ENCODE measurements at regions not wholly inside any gene's neighbourhood (a gene's known extent, or its start where the extent isn't known, plus 50 kb on each side); places are given as distances from the start of the nearest gene placed in this dataset.

DNA sequence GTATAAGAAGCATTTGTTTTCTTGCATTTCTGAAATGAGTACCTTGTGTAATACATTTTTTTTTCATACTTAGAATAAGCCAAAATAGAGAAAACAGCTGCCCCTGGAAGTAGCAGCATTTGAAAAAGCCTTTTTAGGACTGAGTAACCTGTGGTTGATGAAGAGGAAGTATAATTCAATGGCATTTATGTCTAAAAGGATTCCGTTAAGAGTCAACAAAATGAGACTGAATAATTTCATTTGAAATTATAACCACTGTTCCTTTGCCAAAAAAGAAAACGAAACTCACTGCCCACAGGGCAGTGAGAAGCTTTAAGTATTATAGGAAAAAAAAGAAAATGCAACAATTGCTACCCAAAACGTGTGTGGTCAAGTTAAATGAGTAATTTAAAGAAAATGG, 705.6 kb upstream of the PHF14 start:
- Histone ChIP-seq H3K56ac (ENCODE audit: insufficient read length, low read depth, low read length) (no peak overlapping the region), H4K20me1 (ENCODE audit: control insufficient read depth, insufficient read depth, insufficient read length) (no peaks in the 10 kb centered on the region), H2BK15ac (ENCODE audit: low read depth, low read length) (no peak overlapping the region), H2BK5ac (ENCODE audit: insufficient read length, low read length) (no peak overlapping the region), H3K27me3 (ENCODE audit: insufficient read depth, low read length) (no peaks in the 10 kb centered on the region), H3T11ph (ENCODE audit: low read length) (no peak overlapping the region), H4K5ac (ENCODE audit: insufficient read length, low read depth, low read length) (no peak overlapping the region), H2BK120ac (ENCODE audit: low read depth, low read length, poor library complexity, severe bottlenecking) (no peak overlapping the region), H3K9me3 (ENCODE audit: control insufficient read depth, low read depth, low read length) (no peaks in the 10 kb centered on the region), H2BK12ac (ENCODE audit: insufficient read length, low read depth, low read length) (no peak overlapping the region), H3K23me2 (ENCODE audit: insufficient read length, low read depth, low read length, poor library complexity, severe bottlenecking) (no peaks in the 10 kb centered on the region), H3K18ac (ENCODE audit: insufficient read length, low read depth, low read length) (no peak overlapping the region), H3K4ac (ENCODE audit: low read depth, low read length) (no peak overlapping the region), H2AFZ (ENCODE audit: low read length) (no peak overlapping the region), H3K4me2 (ENCODE audit: insufficient read depth, insufficient read length, low read length) (no peak overlapping the region), H3K14ac (ENCODE audit: insufficient read depth, low read length) (no peak overlapping the region), H4K91ac (ENCODE audit: insufficient read length, low read depth, low read length) (no peak overlapping the region), H3K9ac (ENCODE audit: extremely low read depth, insufficient read length, low read length) (no peak overlapping the region), H3K23ac (ENCODE audit: insufficient read length, low read depth, low read length) (no peak overlapping the region), H3K79me2 (ENCODE audit: insufficient read depth, low read length) (no peaks in the 10 kb centered on the region), H4K8ac (replicated peaks; ENCODE audit: insufficient read length, low read depth, low read length) (no peak overlapping the region), H3K27ac (ENCODE audit: insufficient read length, low read depth, low read length) (no peak overlapping the region), H2AK5ac (ENCODE audit: insufficient read length, low read length) (no peak overlapping the region), H3K79me1 (ENCODE audit: insufficient read depth, low read depth, low read length, poor library complexity, severe bottlenecking) (no peaks in the 10 kb centered on the region), H2BK20ac (ENCODE audit: low read depth, low read length, poor library complexity, severe bottlenecking) (no peak overlapping the region), H3K4me1 (ENCODE audit: insufficient read depth, low read length) (no peaks in the 10 kb centered on the region)
- H3K27me3 Mint-ChIP-seq (ENCODE audit: low read depth) = no peaks in the 10 kb centered on the region
- H3K36me3 Mint-ChIP-seq (ENCODE audit: insufficient read depth in 1 of 3, low read depth in 3 of 3) = no peaks in the 10 kb centered on the region; a peak in 1 of 7 replicates
- no peak overlapping the region for H3K27ac Mint-ChIP-seq
- TF ChIP-seq, protein P1, sequence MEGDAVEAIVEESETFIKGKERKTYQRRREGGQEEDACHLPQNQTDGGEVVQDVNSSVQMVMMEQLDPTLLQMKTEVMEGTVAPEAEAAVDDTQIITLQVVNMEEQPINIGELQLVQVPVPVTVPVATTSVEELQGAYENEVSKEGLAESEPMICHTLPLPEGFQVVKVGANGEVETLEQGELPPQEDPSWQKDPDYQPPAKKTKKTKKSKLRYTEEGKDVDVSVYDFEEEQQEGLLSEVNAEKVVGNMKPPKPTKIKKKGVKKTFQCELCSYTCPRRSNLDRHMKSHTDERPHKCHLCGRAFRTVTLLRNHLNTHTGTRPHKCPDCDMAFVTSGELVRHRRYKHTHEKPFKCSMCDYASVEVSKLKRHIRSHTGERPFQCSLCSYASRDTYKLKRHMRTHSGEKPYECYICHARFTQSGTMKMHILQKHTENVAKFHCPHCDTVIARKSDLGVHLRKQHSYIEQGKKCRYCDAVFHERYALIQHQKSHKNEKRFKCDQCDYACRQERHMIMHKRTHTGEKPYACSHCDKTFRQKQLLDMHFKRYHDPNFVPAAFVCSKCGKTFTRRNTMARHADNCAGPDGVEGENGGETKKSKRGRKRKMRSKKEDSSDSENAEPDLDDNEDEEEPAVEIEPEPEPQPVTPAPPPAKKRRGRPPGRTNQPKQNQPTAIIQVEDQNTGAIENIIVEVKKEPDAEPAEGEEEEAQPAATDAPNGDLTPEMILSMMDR (conservative IDR thresholded peaks at IDR 0.05) = no peak
- H3K9me3 Mint-ChIP-seq = peaks cover 3 to 4% of the 10 kb centered on the region in 2 experiments; a peak in 2 of 5 replicates
- WGBS (ENCODE audit: extremely low coverage, insufficient read length, low lambda C conversion rate) = no CpG with 5 or more reads among the region's 3 CpGs
- no peak for DNase-seq
- H3K4me3 Mint-ChIP-seq = no peak overlapping the region
- H3K4me1 Mint-ChIP-seq = peaks cover 3 to 4% of the 10 kb centered on the region in 2 experiments; a peak in 3 of 4 replicates

Data from H9 (cell line).